ENCODE measurements at regions not wholly inside any gene's neighbourhood (a gene's known extent, or its start where the extent isn't known, plus 50 kb on each side); places are given as distances from the start of the nearest gene placed in this dataset.

DNA sequence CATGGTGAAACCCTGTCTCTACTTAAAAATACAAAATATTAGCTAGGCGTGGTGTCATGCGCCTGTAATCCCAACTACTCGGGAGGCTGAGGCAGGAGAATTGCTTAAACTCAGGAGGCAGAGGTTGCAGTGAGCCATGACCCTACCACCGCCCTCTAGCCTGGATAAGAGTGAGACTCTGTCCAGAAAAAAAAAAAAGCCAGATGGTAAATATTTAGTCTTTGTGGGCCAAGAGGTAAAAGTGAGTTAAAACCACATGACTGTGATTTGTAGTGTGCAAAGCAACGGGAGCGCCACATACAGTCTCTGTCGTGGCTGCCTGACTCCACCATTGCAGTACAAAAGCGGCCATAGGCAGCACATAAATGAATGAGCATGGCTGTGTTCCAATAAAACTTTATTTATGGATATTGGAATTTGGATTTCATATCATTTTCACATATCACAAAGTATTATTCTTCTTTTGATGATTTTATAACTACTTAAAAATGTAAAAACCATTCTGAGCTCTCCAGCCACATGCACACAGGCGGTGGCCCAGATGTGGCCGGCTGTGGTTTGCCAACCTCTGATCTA lies 51.8 kb upstream of the CASZ1 start:
- DNase-seq = no peak

DNA sequence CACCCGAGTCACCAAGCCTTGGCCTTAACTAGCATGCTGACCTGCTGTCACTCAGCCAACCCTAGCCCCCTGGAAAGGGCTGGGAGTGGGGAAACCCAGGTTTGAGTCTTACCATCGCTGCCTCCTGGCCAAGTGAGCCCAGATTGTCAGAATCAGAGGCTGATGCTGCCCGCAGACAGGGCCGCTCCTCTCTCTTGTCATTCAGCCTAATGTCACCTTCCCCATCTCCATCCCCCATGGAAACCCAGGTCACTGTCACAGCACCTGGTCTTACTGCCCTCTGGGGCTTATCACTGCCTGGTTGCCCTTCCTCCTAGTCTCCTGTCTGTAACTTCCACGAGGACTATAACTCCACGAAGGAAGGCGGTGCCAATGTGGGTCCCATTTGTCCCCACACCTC lies 53.6 kb upstream of the CASZ1 start:
- no peak for DNase-seq

DNA sequence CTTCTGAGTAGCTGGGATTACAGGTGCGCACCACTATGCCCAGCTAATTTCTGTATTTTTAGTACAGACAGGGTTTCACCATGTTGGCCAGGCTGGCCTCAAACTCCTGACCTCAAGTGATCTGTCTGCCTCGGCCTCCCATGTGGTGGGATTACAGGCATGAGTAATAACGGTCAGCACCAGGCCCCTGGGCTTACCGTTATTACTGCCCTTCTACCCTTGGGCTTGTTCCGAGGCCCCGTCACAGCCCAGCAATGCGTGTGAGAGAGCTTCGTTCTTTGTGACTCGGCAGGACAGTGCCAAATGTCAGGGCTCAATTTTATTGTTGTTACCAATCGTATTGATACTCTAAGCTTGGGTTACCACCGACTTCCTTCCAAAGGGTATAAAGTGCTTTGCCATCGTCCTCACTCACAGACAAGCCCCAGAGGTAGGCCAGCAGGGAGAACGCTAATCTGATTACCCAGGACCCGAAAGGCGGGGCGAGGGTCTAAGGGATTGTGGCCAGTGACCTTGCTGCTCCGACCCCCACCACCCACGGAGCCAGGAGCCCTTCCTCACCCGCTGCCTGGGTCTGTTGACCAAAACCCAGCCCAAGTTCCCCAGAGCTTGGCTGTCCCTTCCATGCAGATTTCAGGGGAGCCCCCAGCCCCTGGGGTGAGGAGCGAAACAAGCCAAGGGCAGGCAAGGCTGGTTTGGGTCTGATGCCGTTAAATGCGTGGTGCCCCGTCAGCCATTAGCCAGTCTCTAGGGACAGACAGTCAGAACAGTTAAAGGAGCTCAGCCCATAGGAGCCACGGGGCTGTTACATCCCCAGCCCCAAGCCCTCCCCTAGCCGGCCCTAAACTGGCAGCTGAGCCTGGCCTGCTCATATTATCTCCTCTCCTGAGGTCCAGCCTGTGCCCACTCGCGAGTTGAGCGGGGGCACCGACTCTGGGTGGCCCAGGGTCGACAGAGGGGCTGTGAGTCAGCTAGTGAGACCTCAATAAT lies 54.9 kb upstream of the CASZ1 start:
- DNase-seq = no peak

DNA sequence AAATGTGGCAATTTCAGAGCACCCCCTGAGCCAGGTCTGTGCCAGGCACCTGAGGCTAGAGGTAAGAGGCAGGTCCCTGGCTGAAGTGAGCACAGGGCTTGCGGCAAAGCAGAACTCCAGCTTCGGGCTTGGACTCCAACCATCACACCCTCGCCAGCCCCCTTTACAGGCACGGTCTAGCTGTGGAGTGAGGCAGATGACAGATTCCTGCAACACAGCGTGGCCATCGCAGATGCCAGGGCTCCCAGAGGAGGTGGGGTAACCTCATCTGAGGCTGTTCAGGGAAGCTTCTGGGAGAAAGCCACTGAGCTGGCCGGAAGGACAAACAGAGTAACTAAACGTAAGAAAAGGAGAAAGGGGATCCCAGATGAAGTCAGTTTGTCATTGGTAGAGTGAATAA lies 55.6 kb upstream of the CASZ1 start:
- DNase-seq = no peak

DNA sequence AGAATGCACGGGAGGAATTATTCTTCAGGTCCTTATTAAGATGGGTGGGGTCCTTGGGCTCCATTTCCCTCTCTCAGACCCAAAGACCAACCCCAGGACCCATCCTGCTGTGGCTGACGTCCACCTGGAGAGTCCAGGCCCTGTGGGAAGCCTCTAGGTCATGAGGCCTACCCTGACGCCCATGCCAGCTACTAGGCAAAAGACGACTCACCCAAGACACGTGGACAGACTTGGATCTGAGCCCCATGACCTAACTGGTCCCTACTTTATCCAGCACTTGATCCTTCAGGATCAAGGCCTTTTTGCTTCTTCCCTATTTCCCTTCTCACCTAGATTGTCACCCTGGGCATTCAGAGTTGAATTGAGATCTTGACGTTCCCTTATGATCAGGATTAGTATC lies 56.0 kb upstream of the CASZ1 start:
- no peak for DNase-seq

DNA sequence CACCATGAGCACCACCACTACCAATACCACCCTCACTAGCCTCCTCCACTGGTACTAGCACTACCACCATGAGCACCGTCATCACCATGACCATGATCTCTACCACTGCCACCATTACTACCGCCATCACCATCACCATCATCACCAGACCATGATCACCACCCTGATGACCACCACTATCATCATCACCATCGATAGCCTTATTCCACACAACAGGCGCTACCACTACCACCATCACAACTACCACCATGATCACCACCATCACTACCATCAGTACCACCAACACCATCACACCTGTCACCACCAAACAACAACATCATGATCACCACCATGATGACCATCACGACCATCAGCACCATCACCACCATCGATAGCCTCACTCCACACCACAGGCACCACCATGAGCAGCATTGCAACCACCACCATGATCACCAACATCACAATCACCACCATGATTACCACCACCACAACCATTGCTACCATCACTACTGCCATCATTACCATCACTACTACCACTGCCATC lies 56.6 kb upstream of the CASZ1 start:
- no peak for DNase-seq

DNA sequence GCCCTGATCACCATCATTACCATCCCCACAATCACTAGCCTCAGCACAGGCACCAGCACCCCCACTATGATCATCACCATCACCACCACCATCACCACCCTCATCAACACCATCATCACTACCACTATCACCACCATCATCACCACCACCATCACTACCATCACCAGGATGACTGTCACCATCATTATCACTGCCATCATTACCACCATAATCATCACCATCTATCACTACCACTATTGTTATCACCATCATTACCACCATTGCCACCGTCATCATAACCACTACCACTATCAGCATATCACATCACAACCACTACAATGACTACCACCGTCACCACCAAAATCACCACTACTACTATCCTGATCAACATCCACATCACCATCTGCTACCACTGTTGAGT lies 57.3 kb upstream of the CASZ1 start:
- DNase-seq = no peak

DNA sequence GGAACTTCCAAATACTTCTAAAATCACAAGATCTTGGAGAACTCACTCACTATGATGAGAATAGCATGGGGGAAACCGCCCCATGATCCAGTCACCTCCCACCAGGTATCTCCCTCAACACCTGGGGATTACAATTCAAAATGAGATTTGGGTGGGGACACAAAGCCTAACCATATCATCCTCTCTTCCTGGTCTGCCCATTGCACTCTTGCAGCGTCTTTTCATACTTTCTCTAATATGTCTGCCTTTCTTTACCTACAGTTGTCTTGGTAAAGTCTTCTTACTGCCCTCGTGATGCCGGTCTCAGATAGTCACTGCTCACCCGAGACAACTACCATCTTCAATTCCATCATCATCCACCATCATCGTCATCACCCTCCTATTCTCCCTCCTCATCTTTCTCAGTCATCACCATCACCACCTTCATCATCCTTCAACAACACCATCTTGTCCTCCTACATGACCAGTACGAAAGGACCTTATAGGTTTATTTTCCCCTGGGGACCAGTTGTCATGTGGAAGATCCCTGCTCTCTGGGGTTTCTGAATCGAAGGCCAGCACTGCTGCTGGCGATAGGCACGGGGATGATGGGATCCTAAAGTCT lies 58.5 kb upstream of the CASZ1 start:
- DNase-seq = no peak

DNA sequence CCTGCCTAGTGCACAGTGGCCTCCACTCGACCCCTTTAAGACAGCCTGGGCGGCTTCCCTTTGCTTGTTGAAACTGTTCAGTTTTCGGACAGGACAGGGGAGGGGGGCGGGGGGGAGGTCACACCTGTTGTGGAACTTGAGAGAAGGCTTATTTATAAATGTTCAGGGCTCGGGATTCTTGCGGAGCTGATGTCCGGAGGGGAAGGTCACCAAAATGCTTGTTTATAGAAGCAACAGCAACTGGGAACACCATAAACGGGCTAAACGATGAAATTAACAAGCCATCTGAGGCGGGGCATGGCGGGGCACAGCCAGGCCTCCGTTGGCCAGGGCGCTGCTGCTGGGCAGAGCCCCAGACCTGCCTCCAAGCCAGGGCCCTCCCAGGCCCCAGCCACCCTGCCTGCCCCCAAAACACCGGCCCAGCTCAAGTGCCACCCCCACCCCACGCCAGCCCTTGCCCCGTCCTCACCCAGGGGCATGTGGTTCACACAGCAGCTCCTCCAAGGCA lies 59.8 kb upstream of the CASZ1 start:
- DNase-seq = no peak

DNA sequence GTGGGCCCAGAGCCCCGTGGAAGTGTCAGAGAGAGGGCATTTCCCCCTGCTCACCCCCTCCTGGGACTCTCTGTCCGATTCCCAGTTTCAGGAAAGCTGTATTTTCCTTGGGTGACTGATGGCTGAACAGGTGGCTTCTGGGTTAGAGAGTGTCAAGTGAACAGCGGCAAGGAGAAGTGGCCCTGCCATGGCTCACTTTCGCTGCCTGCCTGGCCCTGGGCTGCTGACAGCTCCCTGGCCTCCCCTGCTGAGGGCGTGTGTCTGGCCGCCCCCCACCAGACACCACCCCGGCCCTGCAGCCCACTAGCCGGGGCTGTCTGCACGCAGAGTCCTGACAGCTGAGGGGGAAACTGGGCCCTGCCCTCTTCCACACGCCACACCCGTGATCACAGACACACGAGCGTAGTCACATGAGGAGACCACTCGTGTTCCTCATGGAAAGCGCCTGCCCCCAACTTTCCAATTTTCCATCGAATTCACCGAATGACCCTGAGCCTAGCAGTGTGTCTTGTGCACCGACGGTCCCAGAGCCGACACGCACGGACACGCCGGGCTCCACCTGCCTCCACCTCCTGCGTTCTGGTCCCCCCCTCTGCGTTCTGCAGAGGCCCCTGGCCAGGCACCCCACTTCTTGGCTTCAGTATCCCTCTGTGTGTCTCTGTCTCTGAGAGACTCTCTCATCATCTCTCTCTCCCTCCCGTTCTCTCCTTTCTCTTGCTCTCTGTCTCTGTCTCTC lies 60.6 kb upstream of the CASZ1 start:
- DNase-seq = no peak

DNA sequence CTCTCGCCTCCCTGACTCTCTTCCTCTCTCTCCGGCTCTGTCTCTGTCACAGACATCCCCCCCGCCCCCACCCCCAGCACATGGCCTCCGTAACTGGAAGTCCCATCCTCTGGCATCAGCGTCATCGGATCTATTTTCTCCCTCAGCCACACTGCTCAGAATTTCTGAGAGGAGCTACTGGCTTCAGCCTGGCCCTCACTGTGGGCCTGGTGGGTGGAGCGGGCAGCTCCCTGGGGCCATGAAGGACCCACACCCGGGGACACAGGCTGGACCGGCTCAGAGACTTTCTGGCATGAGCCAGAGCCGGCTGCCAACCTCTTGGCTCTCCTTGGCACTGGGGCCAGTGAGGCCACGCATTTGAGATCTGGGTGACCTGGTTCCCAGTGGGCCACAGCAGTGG lies 61.2 kb upstream of the CASZ1 start:
- no peak for DNase-seq

DNA sequence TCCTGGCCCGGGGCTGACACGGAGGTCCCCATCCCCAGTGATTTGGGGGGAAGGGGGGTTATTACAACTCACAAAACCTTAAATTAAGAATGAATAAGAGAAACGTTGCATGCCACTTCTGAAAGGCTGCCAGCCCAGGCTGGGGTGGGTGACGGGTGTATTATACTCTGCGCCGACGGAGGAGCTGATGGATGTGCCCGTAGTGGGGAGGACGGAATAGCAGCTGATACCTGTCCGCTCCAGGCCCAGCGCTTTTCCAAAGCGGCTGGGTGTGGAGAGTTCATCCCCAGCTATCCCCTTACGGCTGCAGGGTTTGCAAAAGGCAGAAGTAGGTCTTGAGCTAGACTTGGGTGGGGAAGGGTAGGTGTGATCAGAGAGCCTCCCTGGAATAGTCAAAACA lies 63.8 kb upstream of the CASZ1 start:
- DNase-seq = no peak

DNA sequence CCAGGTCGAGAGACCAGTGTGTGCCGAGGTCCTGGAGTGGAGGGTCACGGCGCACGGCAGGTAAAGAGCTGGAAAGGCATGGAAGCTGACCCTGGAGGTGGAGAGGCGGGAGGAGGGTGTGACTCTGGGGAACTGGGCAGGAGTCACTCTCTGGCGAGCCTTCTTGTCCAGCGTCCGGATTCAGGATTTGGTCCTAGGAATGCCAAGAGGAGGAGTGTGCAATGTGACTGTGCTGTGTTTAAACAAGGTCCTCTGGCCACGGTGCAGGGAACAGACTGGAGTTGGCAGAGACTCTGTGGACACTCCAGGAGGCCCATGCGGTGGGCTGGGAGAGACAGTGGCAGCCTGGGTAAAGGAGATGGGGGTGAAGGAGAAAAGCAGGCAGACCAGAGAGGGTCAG lies 64.2 kb upstream of the CASZ1 start:
- DNase-seq = no peak

DNA sequence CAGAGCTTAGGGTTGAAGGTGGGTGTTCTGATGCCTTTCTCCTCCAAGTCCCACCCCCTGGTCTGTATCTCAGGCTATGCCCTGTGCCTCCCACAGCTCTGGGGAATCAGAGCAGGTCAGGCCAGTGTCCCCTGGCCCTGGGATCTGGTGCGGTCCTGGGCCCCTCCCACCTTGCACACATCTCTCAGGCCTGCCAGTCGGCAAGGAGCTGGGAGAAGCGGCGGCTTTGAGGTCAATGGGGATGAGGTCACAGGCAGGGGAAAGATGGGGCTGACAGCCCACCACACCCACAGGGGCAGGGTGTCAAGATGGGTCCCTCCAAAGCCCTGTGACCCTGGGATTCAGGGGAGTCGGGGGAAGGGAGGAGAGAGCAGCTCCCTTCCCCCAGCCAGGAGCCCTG lies 65.4 kb upstream of the CASZ1 start:
- DNase-seq = no peak

DNA sequence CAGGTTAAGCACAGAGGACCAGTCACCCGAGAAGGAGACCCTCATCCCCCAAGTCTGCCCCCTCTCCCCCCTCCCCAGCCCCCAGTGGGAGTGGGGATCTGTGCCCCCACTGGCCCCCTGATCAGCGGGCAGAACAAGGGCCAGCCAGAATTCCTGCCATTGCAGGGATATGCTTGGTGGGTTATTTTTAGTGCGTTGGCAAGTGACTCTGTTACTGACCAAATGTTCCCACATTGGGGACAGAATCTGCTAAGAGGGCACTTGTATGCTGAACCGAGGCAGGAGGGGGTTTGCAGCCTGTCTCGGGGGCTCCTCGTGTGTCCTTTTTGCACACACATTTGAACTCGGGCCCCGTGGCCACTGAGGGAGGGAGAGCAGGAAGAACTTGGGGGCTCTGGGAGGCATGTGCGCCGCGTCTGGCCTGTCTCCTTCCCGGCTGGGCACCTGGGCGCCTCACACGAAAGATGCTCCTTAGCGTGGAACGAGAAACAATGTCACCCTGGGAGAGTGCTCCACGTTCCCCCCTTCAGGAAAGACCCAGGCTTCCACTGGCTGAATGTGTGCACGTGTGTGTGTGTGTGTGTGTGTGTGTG lies 66.4 kb upstream of the CASZ1 start:
- no peak for DNase-seq

DNA sequence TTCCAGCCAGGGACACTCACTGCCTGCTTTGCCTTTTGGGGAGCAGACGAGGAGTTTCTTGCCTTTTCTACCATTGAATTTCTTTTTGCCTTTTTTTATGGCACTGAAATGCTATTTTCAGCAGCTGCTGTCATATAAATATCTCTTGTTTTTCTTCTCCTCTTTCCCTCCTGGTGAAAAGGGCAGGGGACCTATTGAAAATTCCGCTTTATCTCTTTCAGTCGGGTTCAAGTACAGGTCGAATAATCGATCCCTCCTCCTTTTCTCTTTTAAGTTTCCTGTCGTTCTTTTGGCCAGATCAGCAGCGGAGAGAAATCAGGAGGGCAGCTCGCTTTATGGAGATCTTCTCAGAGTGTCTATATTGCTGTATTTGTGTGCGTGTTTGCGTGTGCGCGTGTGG lies 67.4 kb upstream of the CASZ1 start:
- no peak for DNase-seq

DNA sequence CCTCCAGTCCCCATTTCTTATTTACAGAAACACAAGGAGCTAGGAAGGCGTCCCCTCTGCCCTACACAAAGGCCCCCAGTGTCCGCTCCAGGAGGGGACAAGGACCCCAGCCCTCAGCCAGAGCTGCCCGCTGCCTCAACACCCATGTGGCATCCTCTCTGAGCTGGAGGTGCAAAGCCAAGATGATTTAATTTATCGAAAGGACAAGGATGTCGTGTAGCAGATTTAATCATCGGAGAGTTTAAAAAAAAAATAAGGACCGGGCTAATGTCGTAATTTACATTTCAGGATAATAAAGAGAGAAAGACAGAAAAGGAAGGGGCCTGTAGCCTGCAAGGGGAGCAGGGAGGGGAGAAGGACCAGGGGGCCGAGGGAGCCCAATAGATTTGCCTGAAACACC lies 68.3 kb upstream of the CASZ1 start:
- no peak for DNase-seq

DNA sequence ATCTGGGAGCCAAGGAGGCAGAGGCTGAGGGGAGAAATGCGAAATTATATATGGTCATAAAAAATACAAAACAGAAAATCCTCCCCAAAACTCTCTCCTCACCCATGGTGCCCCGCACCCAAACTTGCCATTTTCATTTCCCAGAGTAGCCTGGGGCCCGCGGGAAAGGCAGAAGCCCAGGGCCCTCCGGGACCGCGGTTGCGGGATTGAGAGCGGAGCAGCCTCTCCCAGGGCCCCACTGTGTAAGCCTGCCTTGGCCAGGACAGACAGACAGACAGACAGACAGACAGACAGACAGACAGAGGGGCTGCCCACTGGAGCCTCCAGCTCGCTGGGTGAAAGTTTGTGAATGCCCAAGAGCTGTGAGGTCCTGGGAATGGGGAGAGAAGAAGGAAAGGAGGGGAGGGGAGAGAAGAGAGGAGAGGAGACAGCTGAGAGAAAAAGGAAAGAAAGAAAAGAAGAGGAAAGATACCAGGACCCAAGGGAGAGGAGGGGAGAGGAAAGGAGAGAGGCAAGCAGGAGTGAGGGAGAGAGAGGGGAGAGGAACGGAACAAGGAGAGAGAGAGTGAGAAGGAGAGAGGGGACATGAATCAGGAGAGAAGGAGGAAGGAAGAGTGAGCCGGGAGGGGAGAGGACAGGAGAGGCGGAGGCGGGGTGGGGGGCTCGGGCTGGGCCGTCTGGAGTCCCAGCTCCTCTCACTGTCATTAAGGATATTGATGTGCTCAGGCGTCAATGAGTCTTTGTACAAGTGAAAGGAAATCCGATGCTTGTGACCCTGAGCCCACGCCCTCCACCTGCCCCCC lies 69.3 kb upstream of the CASZ1 start:
- no peak for DNase-seq

DNA sequence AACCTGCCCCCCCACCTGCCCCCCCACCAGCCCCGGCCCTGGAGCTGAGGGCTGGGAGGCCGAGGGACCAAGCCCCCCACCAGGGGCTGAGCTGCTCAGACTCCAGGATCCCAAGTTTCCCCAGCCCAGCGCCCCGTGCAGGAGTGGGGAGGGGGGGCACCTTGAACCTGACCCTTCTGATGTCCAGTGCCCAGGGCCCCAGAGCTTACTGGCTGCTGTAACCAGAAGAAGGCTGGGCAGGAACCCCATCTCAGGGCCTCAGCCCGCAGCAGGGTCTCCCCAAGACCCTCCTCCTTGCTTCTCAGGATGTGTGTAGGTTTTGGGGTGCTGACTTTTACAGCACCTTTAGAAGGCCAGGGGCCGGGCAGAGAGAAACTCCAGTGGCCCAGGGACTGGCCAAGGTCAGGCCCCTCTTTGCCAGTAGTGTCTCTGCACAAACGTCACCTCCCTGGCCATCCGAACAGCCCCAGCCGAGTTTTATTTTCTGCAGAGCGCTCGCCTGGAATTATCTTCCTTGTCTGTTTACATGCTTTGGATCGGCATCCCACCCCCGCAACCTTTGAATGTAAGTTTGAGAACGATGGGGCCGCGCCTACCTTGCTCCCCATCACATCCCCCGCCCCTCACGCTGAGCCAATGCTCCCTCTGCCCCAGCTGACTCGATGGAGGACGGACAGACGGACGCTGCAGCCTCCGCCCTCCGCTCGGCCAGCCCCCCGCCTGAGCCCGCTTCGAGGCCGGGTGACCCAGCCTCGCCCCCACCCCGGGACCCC lies 70.1 kb upstream of the CASZ1 start:
- no peak for DNase-seq

DNA sequence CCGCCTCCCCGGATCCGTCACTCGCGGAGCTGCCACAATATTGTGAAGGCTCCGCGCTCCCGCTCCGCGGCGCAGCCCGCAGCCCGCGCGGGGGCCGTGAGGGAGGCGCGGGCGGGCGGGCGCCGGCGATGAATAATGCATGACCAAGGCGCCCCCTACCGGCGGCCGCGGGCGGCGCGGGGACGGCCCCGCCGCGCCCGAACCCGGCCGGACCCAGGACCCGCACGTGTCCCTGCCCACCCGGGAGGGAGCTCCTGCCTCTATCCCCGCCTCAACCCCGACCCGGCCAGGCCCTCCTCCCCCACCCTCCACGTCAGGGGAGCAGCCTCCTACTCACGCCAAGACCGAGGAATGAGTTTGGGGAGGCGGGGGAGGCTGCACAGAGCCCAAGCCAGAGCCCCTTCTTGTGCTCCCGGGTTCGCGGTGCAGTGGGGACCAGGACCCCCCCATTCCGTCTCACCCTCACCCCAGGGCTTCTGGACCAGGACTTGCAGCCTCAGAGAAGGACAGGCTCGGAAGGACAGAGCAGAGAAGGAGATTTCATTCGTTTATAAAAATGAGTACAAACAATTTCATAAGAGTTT lies 70.8 kb upstream of the CASZ1 start:
- no peak for DNase-seq
